Endothelial cell of umbilical vein (primary cell): ENCODE measurements at regions not wholly inside any gene's neighbourhood (a gene's known extent, or its start where the extent isn't known, plus 50 kb on each side); places are given as distances from the start of the nearest gene placed in this dataset.
A peak's percentile ranks its signal among the peaks of the same experiment; 100 is the strongest.

Experiments used
- BruUV-seq: library from RNA; stranded (reverse); fragments of 400-500 nt; replicated peaks from 2 replicates; lab custom pipeline; 2021; lab: Mats Ljungman, UMichigan
- CTCF ChIA-PET: fragments of 300-600, 350-600 bp; sonication (Branson Sonifier 250); formaldehyde crosslinking; loops from one replicate; lab custom pipeline; 2021; ENCODE audit warnings: antibody characterized with exemption, inconsistent platforms; lab: Charles Lee
- POLR2A ChIA-PET: fragments of 300-600, 350-600 bp; sonication (Branson Sonifier 250); formaldehyde crosslinking; loops from one replicate; lab custom pipeline; 2021; ENCODE audit warnings: antibody characterized with exemption, inconsistent platforms; lab: Charles Lee
- DNase-seq: peaks from one replicate; pipeline ENCODE4 v3.0.0-alpha.2; 2011; ENCODE audit warnings: low read depth, low spot score
- FAIRE-seq: peaks from 2 replicates; lab custom pipeline; 2011; peaks lifted over from hg19 to GRCh38; lab: Jason Lieb, UNC
- H2AFZ ChIP-seq: 2 replicates; pipeline ENCODE4 v1.6.0; 2012; ENCODE audit warnings: low read depth, low read length, control low read depth, inconsistent platforms
- H3K27ac ChIP-seq: 2 replicates; pipeline ENCODE4 v1.5.1; 2011; ENCODE audit warnings: low read depth, mild to moderate bottlenecking, control low read depth, low read length, moderate library complexity; ENCODE audit not compliant: insufficient read depth
- H3K27me3 ChIP-seq, 2 experiments: 2 replicates each; pipeline versions ENCODE4 v1.6.0 to v1.6.1; 2011; ENCODE audit warnings: low read length in 2 of 2, mixed read lengths in 1 of 2; ENCODE audit not compliant: control insufficient read depth in 2 of 2, insufficient read depth in 2 of 2
- H3K36me3 ChIP-seq, 2 experiments: 2 replicates in 1 of 2; 3 replicates in 1 of 2; pipeline ENCODE4 v1.5.1; 2011; ENCODE audit warnings: low read length in 2 of 2, mild to moderate bottlenecking in 1 of 2, moderate library complexity in 1 of 2; ENCODE audit not compliant: control insufficient read depth in 2 of 2, insufficient read depth in 2 of 2; ENCODE audit errors: extremely low read depth in 1 of 2
- H3K4me1 ChIP-seq: 3 replicates; pipeline ENCODE4 v1.5.1; 2011; ENCODE audit warnings: mild to moderate bottlenecking, low read length; ENCODE audit not compliant: control insufficient read depth, insufficient read depth; ENCODE audit errors: extremely low read depth
- H3K4me2 ChIP-seq: 2 replicates; pipeline ENCODE4 v1.6.1; 2011; ENCODE audit warnings: low read length, control low read depth, mixed read lengths; ENCODE audit not compliant: insufficient read depth
- H3K4me3 ChIP-seq, 3 experiments: fragments of 200-600 bp in 1 of 3; sonication (generic), shearing (Covaris generic) in 1 of 3; replicated peaks in 1 of 3; 2 replicates each; pipeline ENCODE4 v1.5.1; 2011 to 2016; ENCODE audit warnings: control low read depth in 3 of 3, low read length in 3 of 3, mild to moderate bottlenecking in 2 of 3, inconsistent platforms in 1 of 3, low read depth in 1 of 3, moderate library complexity in 1 of 3; ENCODE audit not compliant: insufficient read depth in 1 of 3
- H3K79me2 ChIP-seq: 2 replicates; pipeline ENCODE4 v1.6.0; 2012; ENCODE audit warnings: low read length, inconsistent platforms; ENCODE audit not compliant: control insufficient read depth, insufficient read depth
- H3K9ac ChIP-seq: replicated peaks from 2 replicates; pipeline ENCODE3; 2011; ENCODE audit warnings: low read length, control low read depth; ENCODE audit not compliant: insufficient read depth; ENCODE audit errors: extremely low read depth
- H3K9me1 ChIP-seq: replicated peaks from 3 replicates; pipeline ENCODE4 v1.6.0; 2011; ENCODE audit warnings: mild to moderate bottlenecking, low read length; ENCODE audit not compliant: control insufficient read depth, insufficient read depth; ENCODE audit errors: extremely low read depth
- H3K9me3 ChIP-seq: replicated peaks from 2 replicates; pipeline ENCODE4 v1.5.1; 2012; ENCODE audit warnings: low read length, inconsistent platforms; ENCODE audit not compliant: control insufficient read depth, insufficient read depth
- H4K20me1 ChIP-seq: replicated peaks from 2 replicates; pipeline ENCODE3; 2011; ENCODE audit warnings: mild to moderate bottlenecking, low read length; ENCODE audit not compliant: control insufficient read depth, insufficient read depth; ENCODE audit errors: extremely low read depth
- CTCF ChIP-seq, 2 donors: IDR thresholded peaks; 1 replicate in 1 of 2; 2 replicates in 1 of 2; pipeline ENCODE4 v1.5.1; 2011; ENCODE audit warnings: low read length in 2 of 2, mild to moderate bottlenecking in 2 of 2, moderate library complexity in 2 of 2, control low read depth in 1 of 2, inconsistent platforms in 1 of 2, low read depth in 1 of 2; ENCODE audit not compliant: insufficient read depth in 1 of 2; ENCODE audit errors: extremely low read depth in 1 of 2
- EZH2 ChIP-seq: IDR thresholded peaks from 2 replicates; pipeline ENCODE4 v1.6.1; 2012; ENCODE audit warnings: borderline replicate concordance, low read depth, mild to moderate bottlenecking, moderate library complexity, low read length, inconsistent platforms; ENCODE audit not compliant: severe bottlenecking
- FOS ChIP-seq: IDR thresholded peaks from 2 replicates; pipeline ENCODE4 v1.6.1; 2011; ENCODE audit warnings: mild to moderate bottlenecking, low read length, moderate library complexity, borderline replicate concordance; ENCODE audit not compliant: insufficient read depth
- GATA2 ChIP-seq: IDR thresholded peaks from 2 replicates; pipeline ENCODE4 v1.7.0; 2011; ENCODE audit warnings: low read depth, mild to moderate bottlenecking, moderate library complexity, mixed read lengths, low read length; ENCODE audit not compliant: insufficient read length, insufficient read depth
- JUN ChIP-seq: IDR thresholded peaks from 2 replicates; pipeline ENCODE4 v1.6.1; 2011; ENCODE audit warnings: borderline replicate concordance, low read depth; ENCODE audit not compliant: insufficient read length, insufficient read depth
- MYC ChIP-seq: IDR thresholded peaks from one replicate; pipeline ENCODE4 v1.6.1; 2011; ENCODE audit warnings: mild to moderate bottlenecking, low read depth, low read length
- POLR2A ChIP-seq: IDR thresholded peaks from 2 replicates; pipeline ENCODE4 v1.6.1; 2012; ENCODE audit warnings: low read depth, mild to moderate bottlenecking, control low read depth, low read length
- POLR2AphosphoS5 ChIP-seq: IDR thresholded peaks from 2 replicates; pipeline ENCODE4 v1.6.1; 2012; ENCODE audit warnings: low read depth, mild to moderate bottlenecking, control low read depth, low read length, moderate library complexity; ENCODE audit not compliant: insufficient read depth
- dilution Hi-C: fragments of 300-500 bp; cut with MboI; formaldehyde crosslinking; loops from one replicate; pipeline ENCODE4 v1.15.0; 2019; ENCODE audit warnings: low sequenced_read_pairs; ENCODE audit not compliant: extremely low pct_ligation_motif_present
- intact Hi-C: fragments of 100-400 bp; cut with micrococcal nuclease; formaldehyde crosslinking; loops from one replicate; pipeline ENCODE4 v1.10.0; 2022
- TF ChIP-seq, protein P1 (sequence below): IDR thresholded peaks from 2 replicates; pipeline ENCODE4 v1.6.1; 2011; ENCODE audit not compliant: insufficient read depth, insufficient read length

DNA sequence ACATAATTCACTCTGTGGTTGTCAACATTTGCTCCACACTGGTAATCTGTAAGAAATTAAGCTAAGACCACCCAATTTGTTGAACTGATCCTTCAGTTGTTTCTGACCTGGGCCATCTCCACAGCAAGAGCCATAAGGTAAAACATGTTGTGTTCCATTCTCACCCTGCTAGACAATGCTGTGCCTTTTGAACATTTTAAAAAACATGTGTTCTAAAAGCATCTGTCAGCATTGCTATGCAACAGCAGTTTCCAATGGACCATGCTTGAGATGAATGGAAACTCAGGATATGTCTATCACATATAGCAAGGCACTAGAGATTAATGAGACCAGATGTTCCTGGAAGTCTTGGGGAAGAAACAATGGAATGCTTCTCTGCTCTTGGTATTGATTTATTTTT lies 455.1 kb upstream of the RGMB start:
- no TSS peak for BruUV-seq
- POLR2A ChIA-PET, result no interaction called here
- Histone ChIP-seq H3K36me3 (no peaks in the 10 kb centered on the region), H3K9me1 (no peaks in the 10 kb centered on the region), H3K4me3 (no peak overlapping the region), H3K79me2 (no peaks in the 10 kb centered on the region), H3K9me3 (no peaks in the 10 kb centered on the region), H3K4me2 (no peak overlapping the region), H3K27ac (no peak overlapping the region), H2AFZ (peak overlapping the region; percentile 11), H3K27me3 (no peaks in the 10 kb centered on the region), H3K9ac (no peak overlapping the region), H4K20me1 (no peaks in the 10 kb centered on the region), H3K4me1 (peaks cover 17% of the 10 kb centered on the region)
- intact Hi-C loops (no loop called here), dilution Hi-C loops (no loop called here)
- TF ChIP-seq POLR2A, result no peak
- no peak for TF ChIP-seq GATA2
- TF ChIP-seq POLR2AphosphoS5, result no peak
- no peak for TF ChIP-seq CTCF (IDR thresholded peaks at IDR 0.05; ENCODE audit: extremely low read depth in 1 of 2, insufficient read depth in 1 of 2, low read depth in 1 of 2, low read length in 2 of 2)
- TF ChIP-seq FOS, result no peak
- TF ChIP-seq MYC, result no peak
- no peak for TF ChIP-seq JUN
- TF ChIP-seq, protein P1, sequence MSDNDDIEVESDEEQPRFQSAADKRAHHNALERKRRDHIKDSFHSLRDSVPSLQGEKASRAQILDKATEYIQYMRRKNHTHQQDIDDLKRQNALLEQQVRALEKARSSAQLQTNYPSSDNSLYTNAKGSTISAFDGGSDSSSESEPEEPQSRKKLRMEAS, result no peak
- no peak for TF ChIP-seq EZH2
- DNase-seq, result no peak
- no peak for FAIRE-seq
- CTCF ChIA-PET, result no interaction called here
